Suprapubic skin (tissue), 3 donors: ENCODE measurements at regions not wholly inside any gene's neighbourhood (a gene's known extent, or its start where the extent isn't known, plus 50 kb on each side); places are given as distances from the start of the nearest gene placed in this dataset.

ENCODE experiments used
- CTCF ChIP-seq, 2 donors: fragments of 200-600 bp in 1 of 2; fragments of 450-650 bp in 1 of 2; sonication (generic) in 1 of 2; IDR thresholded peaks; one replicate each; pipeline ENCODE4 v1.5.1; 2016 to 2019; ENCODE audit warnings: antibody characterized with exemption in 2 of 2, mild to moderate bottlenecking in 1 of 2, moderate library complexity in 1 of 2
- POLR2AphosphoS5 ChIP-seq, 3 donors: sonication (generic); formaldehyde crosslinking; IDR thresholded peaks; one replicate each; pipeline ENCODE4 v1.6.1; 2017; ENCODE audit warnings: antibody characterized with exemption in 3 of 3

DNA sequence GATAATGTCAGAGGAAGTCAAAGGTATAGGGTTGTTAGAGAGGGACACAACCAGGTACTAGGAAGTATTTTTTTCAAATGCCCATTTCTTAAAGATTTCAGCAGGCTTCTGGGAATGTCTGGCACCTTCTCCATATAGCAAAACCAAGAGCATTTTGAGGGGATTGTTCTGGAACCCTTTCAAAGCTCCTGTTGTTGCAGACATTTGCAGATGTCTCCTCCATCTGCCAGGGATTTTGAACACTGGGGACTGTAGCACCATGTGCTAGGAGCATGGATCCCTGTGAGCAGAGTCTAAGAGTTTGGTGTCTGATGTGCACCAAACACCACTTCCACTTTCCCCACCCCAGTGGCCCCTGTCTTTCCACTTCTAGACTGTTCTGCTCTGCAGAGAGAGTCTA, 206.0 kb upstream of the KBTBD8 start:
- TF ChIP-seq POLR2AphosphoS5 (IDR thresholded peaks at IDR 0.05) (no peak), CTCF (IDR thresholded peaks at IDR 0.05) (no peak)
